Thoracic aorta (tissue), 2 donors: ENCODE measurements at regions not wholly inside any gene's neighbourhood (a gene's known extent, or its start where the extent isn't known, plus 50 kb on each side); places are given as distances from the start of the nearest gene placed in this dataset.

Experiments
- ATAC-seq: fragments of 150-250 bp; one replicate; pipeline ENCODE4 v1.8.0; 2017; ENCODE audit warnings: low read depth; ENCODE audit not compliant: insufficient number of reproducible peaks, low FRiP score
- DNase-seq: peaks from one replicate; pipeline ENCODE4 v3.0.0-alpha.2; 2020; ENCODE audit warnings: low spot score
- H3K27ac ChIP-seq, 2 donors: fragments of 200-600 bp; sonication (generic); 1 replicate in 1 of 2; 2 replicates in 1 of 2; pipeline ENCODE4 v1.5.1; 2016; ENCODE audit warnings: mild to moderate bottlenecking in 2 of 2, moderate library complexity in 2 of 2
- H3K27me3 ChIP-seq: fragments of 200-600 bp; sonication (generic); replicated peaks from 2 replicates; pipeline ENCODE4 v1.6.0; 2016; ENCODE audit warnings: mild to moderate bottlenecking; ENCODE audit not compliant: insufficient read depth
- H3K36me3 ChIP-seq: fragments of 200-600 bp; sonication (generic); one replicate; pipeline ENCODE4 v1.5.1; 2016
- H3K4me1 ChIP-seq, 2 donors: fragments of 200-600 bp; sonication (generic); 1 replicate in 1 of 2; 2 replicates in 1 of 2; pipeline versions ENCODE4 v1.5.1 to v1.6.0; 2016; ENCODE audit warnings: low read depth in 2 of 2, mild to moderate bottlenecking in 1 of 2; ENCODE audit not compliant: control insufficient read depth in 1 of 2
- H3K4me3 ChIP-seq: fragments of 200-600 bp; sonication (generic); 2 replicates; pipeline ENCODE4 v1.5.1; 2016; ENCODE audit warnings: mild to moderate bottlenecking
- H3K9me3 ChIP-seq: fragments of 200-600 bp; sonication (generic); 2 replicates; pipeline ENCODE4 v1.5.1; 2016
- TF ChIP-seq, protein P1 (sequence below): fragments of 200-600 bp; sonication (generic); IDR thresholded peaks from one replicate; pipeline ENCODE4 v1.5.1; 2019; ENCODE audit warnings: antibody characterized with exemption

DNA sequence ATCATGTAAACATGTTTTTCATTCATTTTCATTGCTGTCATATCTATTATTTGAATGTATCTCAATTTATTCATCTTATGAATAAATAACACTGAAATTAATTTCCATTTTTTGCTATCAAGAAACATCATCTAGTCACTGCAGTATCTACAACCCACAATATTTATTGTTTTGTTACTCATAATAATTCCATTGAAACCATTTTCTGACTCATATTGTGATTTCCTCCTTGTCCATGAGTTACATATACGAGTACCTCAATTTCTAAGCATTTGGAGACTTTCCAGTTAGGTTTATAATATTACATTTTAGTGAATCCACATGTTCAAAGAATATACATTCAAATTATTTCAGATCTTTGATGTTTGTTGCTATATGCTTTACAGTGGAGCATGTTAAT is 1524.0 kb downstream of the SLITRK1 start:
- DNase-seq (no peak), ATAC-seq (no peak)

DNA sequence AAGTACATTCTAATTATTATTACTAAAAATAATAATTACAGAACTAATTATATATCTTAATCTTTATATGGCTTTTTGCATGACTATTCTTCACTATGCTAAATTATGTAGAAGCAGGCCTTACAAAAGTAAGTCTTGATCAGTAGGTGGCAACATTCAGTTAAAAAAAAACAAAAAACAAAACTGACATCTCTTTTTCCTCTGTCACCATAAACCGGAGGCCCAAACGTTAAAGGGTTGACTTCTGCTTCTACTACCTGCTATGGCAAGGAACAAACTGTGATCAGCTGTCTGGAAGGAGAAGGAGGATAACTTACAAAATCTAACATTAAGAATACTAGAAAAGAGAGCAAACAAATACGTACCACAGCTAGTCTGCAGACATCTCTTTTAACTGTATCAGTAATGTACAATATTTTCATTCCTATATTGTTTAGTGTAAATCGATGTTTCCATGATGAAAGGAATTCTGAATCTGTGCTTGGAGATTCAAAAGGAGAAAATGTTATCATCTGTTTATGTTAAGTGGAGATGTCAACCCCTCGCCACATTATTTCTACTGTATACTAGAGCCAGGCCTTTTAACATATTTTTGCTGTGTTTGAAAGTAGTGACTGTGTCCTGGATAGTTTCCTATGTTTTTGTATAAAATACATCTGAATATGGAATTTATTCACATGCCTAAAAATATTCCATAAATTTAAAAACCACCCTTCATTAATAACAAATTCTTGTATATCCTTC is 1525.4 kb downstream of the SLITRK1 start:
- Histone ChIP-seq H3K36me3 (no peaks in the 10 kb centered on the region), H3K4me1 (peaks cover 0 to 4% of the 10 kb centered on the region in 2 donors), H3K27me3 (no peaks in the 10 kb centered on the region), H3K27ac (no peak overlapping the region), H3K9me3 (no peaks in the 10 kb centered on the region), H3K4me3 (no peak overlapping the region)
- no peak for DNase-seq
- TF ChIP-seq, protein P1, sequence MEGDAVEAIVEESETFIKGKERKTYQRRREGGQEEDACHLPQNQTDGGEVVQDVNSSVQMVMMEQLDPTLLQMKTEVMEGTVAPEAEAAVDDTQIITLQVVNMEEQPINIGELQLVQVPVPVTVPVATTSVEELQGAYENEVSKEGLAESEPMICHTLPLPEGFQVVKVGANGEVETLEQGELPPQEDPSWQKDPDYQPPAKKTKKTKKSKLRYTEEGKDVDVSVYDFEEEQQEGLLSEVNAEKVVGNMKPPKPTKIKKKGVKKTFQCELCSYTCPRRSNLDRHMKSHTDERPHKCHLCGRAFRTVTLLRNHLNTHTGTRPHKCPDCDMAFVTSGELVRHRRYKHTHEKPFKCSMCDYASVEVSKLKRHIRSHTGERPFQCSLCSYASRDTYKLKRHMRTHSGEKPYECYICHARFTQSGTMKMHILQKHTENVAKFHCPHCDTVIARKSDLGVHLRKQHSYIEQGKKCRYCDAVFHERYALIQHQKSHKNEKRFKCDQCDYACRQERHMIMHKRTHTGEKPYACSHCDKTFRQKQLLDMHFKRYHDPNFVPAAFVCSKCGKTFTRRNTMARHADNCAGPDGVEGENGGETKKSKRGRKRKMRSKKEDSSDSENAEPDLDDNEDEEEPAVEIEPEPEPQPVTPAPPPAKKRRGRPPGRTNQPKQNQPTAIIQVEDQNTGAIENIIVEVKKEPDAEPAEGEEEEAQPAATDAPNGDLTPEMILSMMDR, result no peak
- no peak for ATAC-seq

More for the DNA sequence above, 1524.0 kb downstream of the SLITRK1 start:
- Histone ChIP-seq H3K4me1 (peaks cover 0 to 5% of the 10 kb centered on the region in 2 donors), H3K36me3 (no peaks in the 10 kb centered on the region), H3K27me3 (no peaks in the 10 kb centered on the region), H3K27ac (no peak overlapping the region), H3K9me3 (no peaks in the 10 kb centered on the region), H3K4me3 (no peak overlapping the region)
- TF ChIP-seq, protein P1, result no peak

DNA sequence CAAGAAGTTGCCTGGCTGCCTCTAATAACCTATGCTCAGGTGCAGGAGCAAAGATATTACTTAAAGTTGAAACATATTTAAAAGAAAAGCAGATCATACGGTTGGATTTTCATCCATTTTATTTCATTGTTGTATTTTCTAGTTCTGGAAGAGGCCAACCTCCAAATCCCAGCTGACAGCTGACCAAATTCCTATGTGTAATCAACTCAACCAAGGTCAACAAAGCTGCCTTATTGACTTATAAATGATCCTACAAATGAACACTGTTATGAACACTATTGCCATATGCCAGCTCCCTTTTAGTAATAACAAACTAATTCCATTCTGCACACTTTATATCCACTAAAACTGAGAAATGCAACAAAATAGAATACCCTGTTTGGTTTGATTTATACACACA is 1537.4 kb downstream of the SLITRK1 start:
- no peak overlapping the region for H3K27ac ChIP-seq
- H3K36me3 ChIP-seq, result no peaks in the 10 kb centered on the region
- H3K27me3 ChIP-seq, result no peaks in the 10 kb centered on the region
- H3K4me3 ChIP-seq, result no peak overlapping the region
- H3K9me3 ChIP-seq, result no peaks in the 10 kb centered on the region
- no peak for ATAC-seq
- no peak for DNase-seq
- peaks cover 0 to 5% of the 10 kb centered on the region in 2 donors for H3K4me1 ChIP-seq
- TF ChIP-seq, protein P1, result no peak

DNA sequence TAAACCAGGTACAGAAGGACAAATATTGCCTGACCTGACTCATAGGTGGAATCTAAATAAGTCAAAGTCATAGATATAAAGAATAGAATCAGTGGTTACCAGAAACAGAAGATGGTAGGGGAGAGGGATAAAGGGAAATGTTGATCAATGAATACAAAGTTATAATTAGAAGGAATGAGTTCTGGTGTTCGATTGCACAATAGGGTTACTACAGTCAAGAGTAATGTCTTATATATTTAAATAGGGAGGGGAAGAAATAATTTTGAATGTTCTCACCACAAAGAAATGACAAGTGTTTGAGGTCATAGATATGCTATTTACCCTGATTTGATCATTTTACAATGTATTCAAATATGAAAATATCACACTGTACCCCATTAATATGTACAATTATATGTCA is 1541.2 kb downstream of the SLITRK1 start:
- no peak for DNase-seq
- Histone ChIP-seq H3K36me3 (no peaks in the 10 kb centered on the region), H3K27ac (no peak overlapping the region), H3K4me1 (peaks cover 0 to 5% of the 10 kb centered on the region in 2 donors), H3K9me3 (no peaks in the 10 kb centered on the region), H3K4me3 (no peak overlapping the region), H3K27me3 (no peaks in the 10 kb centered on the region)
- no peak for ATAC-seq
- TF ChIP-seq, protein P1, result no peak

DNA sequence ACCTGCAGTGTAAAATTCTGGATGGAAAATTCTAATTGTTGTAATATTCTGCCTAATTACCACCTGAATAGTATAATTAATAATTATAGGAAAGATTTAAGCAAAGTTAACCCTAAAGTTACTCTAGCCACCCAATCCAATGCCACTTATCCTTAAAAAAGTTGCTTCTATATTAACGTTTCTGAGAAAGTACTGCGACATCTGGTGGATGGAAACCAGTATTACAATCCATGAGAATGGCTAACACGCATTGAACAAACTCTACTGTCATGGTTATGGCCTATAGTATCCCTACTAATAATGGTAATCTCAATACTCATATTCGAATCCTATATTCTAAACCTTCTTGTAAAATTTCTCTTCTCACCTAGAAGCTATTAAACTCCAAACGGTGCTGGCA is 1551.8 kb downstream of the SLITRK1 start:
- DNase-seq (no peak), ATAC-seq (no peak)
- H3K4me3 ChIP-seq, result no peak overlapping the region
- TF ChIP-seq, protein P1, result no peak
- no peaks in the 10 kb centered on the region for H3K4me1 ChIP-seq
- H3K27ac ChIP-seq, result no peak overlapping the region
- H3K9me3 ChIP-seq, result no peaks in the 10 kb centered on the region
- H3K27me3 ChIP-seq, result no peaks in the 10 kb centered on the region
- H3K36me3 ChIP-seq, result no peaks in the 10 kb centered on the region
